ENCODE measurements at regions not wholly inside any gene's neighbourhood (a gene's known extent, or its start where the extent isn't known, plus 50 kb on each side); places are given as distances from the start of the nearest gene placed in this dataset.

- WGBS, 2 donors, result 72 to 80% methylated on average over 1 of the region's 1 CpG
Observed at GRCh38 chr2:150856596-150857281, 369.3 kb upstream of the RND3 start.

GRCh38 chr2:150853263-150853662 is 365.8 kb upstream of the RND3 start:
- Histone ChIP-seq H3K4me1 (ENCODE audit: control insufficient read depth in 5 of 5, insufficient read depth in 5 of 5, low read length in 5 of 5) (peaks cover 0 to 4% (median 0%) of the 10 kb centered on the region in 5 donors), H3K27me3 (ENCODE audit: control insufficient read depth in 3 of 3, insufficient read depth in 3 of 3, low read length in 2 of 3) (no peaks in the 10 kb centered on the region), H3K36me3 (ENCODE audit: control insufficient read depth in 4 of 4, insufficient read depth in 4 of 4, low read length in 4 of 4) (no peaks in the 10 kb centered on the region), H3K9me3 (ENCODE audit: control insufficient read depth in 4 of 4, insufficient read depth in 3 of 4, low read length in 3 of 4) (peaks cover 0 to 6% (median 0%) of the 10 kb centered on the region in 4 donors), H3K27ac (ENCODE audit: low read depth in 1 of 2, low read length in 1 of 2) (no peak overlapping the region), H3K9ac (ENCODE audit: insufficient read depth in 1 of 2, low read length in 2 of 2) (no peak overlapping the region), H3K4me3 (no peak overlapping the region)
- DNase-seq (peak in 1 of 3 donors; percentile 36), ATAC-seq (ENCODE audit: insufficient read depth, low FRiP score) (no peak)
- 77 to 86% methylated on average over 2 of the region's 2 CpGs for WGBS, 2 donors
- no peak for TF ChIP-seq CTCF (IDR thresholded peaks at IDR 0.05; ENCODE audit: control extremely low read depth, extremely low read depth)

More at GRCh38 chr2:150856596-150857281, 369.3 kb upstream of the RND3 start:
- Histone ChIP-seq H3K27me3 (ENCODE audit: control insufficient read depth in 3 of 3, insufficient read depth in 3 of 3, low read length in 2 of 3) (no peaks in the 10 kb centered on the region), H3K4me1 (ENCODE audit: control insufficient read depth in 5 of 5, insufficient read depth in 5 of 5, low read length in 5 of 5) (peaks cover 0 to 4% (median 0%) of the 10 kb centered on the region in 5 donors), H3K27ac (ENCODE audit: low read depth in 1 of 2, low read length in 1 of 2) (no peak overlapping the region), H3K9me3 (ENCODE audit: control insufficient read depth in 4 of 4, insufficient read depth in 3 of 4, low read length in 3 of 4) (no peaks in the 10 kb centered on the region), H3K4me3 (no peak overlapping the region), H3K36me3 (ENCODE audit: control insufficient read depth in 4 of 4, insufficient read depth in 4 of 4, low read length in 4 of 4) (no peaks in the 10 kb centered on the region), H3K9ac (ENCODE audit: insufficient read depth in 1 of 2, low read length in 2 of 2) (no peak overlapping the region)
- no peak for TF ChIP-seq CTCF (IDR thresholded peaks at IDR 0.05; ENCODE audit: control extremely low read depth, extremely low read depth)
- ATAC-seq (ENCODE audit: insufficient read depth, low FRiP score) (no peak), DNase-seq (no peak)

- ATAC-seq (ENCODE audit: insufficient read depth, low FRiP score), result no peak
- Histone ChIP-seq H3K9ac (ENCODE audit: insufficient read depth in 1 of 2, low read length in 2 of 2) (no peak overlapping the region), H3K36me3 (ENCODE audit: control insufficient read depth in 4 of 4, insufficient read depth in 4 of 4, low read length in 4 of 4) (no peaks in the 10 kb centered on the region), H3K9me3 (ENCODE audit: control insufficient read depth in 4 of 4, insufficient read depth in 3 of 4, low read length in 3 of 4) (peaks cover 0 to 6% (median under 1%) of the 10 kb centered on the region in 4 donors), H3K4me1 (ENCODE audit: control insufficient read depth in 5 of 5, insufficient read depth in 5 of 5, low read length in 5 of 5) (peaks cover 0 to 13% (median 0%) of the 10 kb centered on the region in 5 donors), H3K4me3 (no peak overlapping the region), H3K27me3 (ENCODE audit: control insufficient read depth in 3 of 3, insufficient read depth in 3 of 3, low read length in 2 of 3) (no peaks in the 10 kb centered on the region), H3K27ac (ENCODE audit: low read depth in 1 of 2, low read length in 1 of 2) (no peak overlapping the region)
- no peak for TF ChIP-seq CTCF (IDR thresholded peaks at IDR 0.05; ENCODE audit: control extremely low read depth, extremely low read depth)
- no peak for DNase-seq
Observed at GRCh38 chr2:150850641-150851040, 363.2 kb upstream of the RND3 start.

Data from lung (tissue), 11 donors.